Sciatic nerve (tissue), 2 donors: ENCODE measurements at regions not wholly inside any gene's neighbourhood (a gene's known extent, or its start where the extent isn't known, plus 50 kb on each side); places are given as distances from the start of the nearest gene placed in this dataset.

Experiments used
- ATAC-seq: fragments of 200-7000 bp; cut with Tn5 transposase; one replicate; pipeline ENCODE4 v1.9.1; 2020; ENCODE audit warnings: mild to moderate bottlenecking, moderate library complexity
- DNase-seq: peaks from one replicate; pipeline ENCODE4 v3.0.0-alpha.2; 2020; ENCODE audit warnings: low spot score
- intact Hi-C: fragments of 100-400 bp; cut with DNase I; formaldehyde crosslinking; loops from one replicate; pipeline ENCODE4 v1.14.2; 2022
- donor health status: DM: no; HTN: no; CAD: no.
- donor health status: DM: no; HTN: no; CAD: no.

GRCh38 chr7:115133248-115133647 lies 211.4 kb downstream of the MDFIC start:
- intact Hi-C loops, result no loop called here
- ATAC-seq, result no peak
- no peak for DNase-seq

DNA sequence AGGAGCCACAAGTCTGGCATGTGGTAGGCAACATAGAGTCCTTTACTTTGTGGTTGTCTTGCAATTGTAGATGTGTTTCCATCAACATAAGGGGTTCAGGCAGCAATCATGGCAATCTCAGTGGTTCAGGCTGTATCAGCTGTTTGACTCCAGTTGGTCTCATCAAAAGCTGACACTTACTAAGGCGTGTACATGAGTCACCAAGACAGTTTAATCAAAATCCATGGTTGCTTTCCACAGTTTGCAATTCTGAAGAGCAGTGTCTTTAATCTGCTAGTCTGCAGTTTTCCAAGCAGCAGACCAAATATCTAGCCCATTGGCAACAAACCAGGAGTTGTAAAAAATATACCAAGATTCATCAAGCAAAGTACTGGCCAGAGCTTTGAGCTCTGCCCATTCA lies 210.2 kb downstream of the MDFIC start:
- intact Hi-C loops, result no loop called here

DNA sequence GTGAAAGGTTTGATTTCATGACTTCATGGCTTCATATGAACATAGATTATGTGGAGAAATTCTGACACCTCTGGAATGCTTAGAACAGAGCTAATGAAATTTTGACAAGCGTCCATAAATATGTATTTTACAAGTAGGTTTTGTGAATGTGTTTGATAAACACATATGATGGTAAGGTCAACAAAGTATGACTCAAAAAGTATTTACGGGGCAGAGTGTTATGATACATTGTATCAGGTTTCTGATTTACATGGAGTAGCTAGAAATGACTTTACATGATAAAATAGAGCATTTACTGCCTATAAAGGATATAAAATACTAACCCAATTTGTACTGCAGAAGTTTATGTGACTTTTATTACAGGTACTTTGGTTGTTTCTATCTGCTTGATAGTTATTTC lies 206.3 kb downstream of the MDFIC start:
- intact Hi-C loops, result no loop called here
- no peak for ATAC-seq

More for the DNA sequence above, 210.2 kb downstream of the MDFIC start:
- no peak for ATAC-seq
- DNase-seq, result no peak

DNA sequence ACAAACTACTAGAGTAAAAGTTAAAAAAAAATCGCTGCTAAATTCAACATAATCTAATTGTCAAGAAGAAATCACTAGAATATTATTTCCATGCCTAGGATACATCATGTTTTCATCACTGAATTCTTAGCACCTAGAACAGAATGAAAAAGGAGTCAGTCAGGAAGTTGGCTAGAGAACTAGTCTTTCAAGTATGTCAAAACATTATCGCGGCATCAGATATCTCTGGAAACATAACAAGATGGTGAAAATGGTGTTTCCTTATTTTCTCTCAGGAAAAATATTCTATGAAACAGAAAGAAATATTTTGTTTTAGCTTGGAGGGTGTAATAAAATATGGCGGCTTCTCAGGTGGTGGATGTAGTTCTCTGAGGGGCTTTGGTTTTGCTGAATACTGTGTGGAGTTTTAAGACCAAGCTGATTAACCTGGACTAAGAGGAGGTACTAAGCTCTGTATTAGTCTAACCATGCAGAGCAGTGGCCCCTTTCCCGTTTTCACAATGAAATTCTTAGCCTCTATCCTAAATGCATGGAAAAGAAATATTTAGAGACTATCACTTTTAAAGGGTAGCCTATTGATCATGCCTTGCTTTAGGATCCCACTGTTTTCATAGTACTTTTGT lies 205.6 kb downstream of the MDFIC start:
- DNase-seq (no peak), ATAC-seq (no peak)
- intact Hi-C loops, result no loop called here

More for the DNA sequence above, 206.3 kb downstream of the MDFIC start:
- DNase-seq, result no peak

DNA sequence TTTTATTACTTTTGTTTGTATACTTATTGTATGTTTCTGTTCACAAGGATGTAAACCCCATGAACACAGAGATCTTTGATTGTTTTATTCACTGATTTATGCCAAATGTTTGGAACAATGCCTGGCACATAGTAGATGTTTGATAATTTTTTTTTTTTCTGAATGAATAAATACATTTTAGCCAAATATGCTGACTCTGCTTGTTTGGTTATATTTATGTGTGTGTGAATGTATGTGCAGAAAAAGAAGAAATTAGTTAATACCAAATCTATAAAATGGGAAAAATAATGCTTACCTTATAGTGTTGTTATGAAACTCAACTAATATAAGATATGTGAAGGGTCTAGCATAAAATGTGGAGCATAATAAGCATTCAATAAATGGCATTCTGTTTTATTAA lies 203.9 kb downstream of the MDFIC start:
- intact Hi-C loops, result no loop called here
- no peak for DNase-seq
- no peak for ATAC-seq

DNA sequence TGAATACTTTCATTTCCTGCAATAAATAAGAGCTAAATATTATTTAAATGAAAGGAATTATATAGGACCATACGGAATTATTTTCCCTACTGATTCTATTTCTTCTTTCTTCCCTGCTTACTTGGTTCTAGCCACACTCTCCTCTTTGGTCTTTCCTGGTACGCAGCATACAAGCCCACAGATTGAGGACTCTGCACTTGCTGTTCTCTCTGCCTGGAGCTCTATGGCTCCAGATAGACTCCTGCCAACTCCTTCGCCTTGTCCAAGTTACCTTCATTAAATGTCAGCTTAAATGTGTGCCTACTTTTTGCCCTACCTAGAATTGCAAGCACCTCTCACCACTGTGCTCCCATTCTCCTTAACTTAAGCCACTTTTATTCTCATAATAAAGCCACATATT lies 203.4 kb downstream of the MDFIC start:
- no peak for ATAC-seq
- no peak for DNase-seq
- intact Hi-C loops, result no loop called here

GRCh38 chr7:115124409-115124939 lies 202.6 kb downstream of the MDFIC start:
- no peak for ATAC-seq
- DNase-seq, result no peak
- intact Hi-C loops, result no loop called here

DNA sequence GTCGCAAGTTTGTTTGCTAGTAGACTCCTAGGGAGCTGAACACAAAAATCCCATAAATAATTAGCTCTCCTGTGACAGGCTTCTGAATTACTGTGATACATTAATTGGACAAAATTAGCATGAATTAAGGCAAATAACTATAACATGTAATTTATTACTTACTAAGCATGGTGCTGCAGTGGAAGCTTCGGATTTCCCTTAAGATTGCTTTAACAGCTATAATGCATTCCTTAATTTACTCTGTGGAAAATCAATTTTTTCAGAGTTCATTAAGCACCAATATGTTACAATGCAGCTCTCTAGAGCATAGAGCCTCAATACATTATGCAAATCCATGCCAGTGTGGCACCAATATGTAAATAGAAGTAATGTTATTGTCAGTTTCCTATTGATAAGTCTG lies 201.5 kb downstream of the MDFIC start:
- DNase-seq (no peak), ATAC-seq (no peak)
- intact Hi-C loops, result no loop called here

DNA sequence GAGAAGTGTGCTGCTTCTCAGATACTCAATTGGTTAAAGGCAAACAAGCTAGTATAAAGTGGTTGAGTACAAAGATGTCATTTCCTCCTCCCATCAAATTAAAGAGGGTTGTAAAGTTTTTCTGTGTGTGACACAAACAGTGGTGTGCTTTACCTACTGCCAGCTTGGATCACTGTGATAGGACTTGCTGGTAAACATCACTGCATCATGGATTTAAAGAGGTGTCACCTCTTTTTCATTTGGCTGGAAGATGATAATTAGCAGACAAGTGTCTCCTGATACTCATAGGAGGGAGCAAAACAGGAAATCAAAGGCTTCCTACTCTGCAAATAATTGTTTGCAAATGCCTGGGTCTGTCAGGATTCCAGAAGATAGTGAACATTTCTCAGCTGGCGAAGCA lies 200.5 kb downstream of the MDFIC start:
- no peak for DNase-seq
- no peak for ATAC-seq
- intact Hi-C loops, result no loop called here

DNA sequence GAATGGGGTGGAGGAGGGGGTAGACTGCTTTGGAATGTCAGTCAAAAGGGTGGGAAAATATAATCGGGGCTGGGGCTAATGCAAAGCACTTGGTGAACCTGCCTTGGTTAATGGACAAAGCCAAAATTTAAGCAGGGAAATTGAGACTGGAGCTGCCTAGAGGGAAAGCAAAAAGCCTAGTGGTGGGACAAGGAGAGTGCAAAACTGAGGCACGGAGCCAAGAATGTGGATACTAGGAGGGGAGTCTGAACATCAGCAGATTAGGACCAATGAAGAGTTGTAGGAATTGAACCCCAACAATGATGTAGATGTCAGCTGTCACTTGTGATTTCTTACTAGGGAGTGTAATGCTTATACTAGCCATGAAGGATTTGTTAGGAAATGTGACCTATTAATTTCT lies 195.9 kb downstream of the MDFIC start:
- intact Hi-C loops, result no loop called here
- no peak for DNase-seq
- no peak for ATAC-seq

- ATAC-seq (no peak), DNase-seq (no peak)
- intact Hi-C loops, result no loop called here
These were observed 195.2 kb downstream of the MDFIC start for GRCh38 chr7:115116773-115117715.

DNA sequence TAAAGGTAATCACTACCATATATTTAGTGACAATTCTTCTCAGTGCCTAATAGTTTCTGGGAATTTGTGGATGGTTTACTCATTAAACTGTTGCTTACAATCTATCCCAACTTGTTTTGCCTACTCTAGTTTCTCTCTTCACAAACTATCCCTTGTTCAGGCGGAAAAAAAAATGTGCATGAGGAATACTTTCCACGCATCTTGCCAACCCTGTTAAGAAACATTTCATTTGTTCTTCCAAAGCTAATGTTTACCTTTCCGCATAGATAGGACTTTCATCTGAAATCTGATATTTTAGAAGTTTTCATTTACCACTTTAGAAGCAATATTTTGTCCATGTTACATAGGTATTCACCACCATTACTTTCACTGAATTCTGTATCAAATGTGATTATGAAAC lies 191.9 kb downstream of the MDFIC start:
- intact Hi-C loops, result no loop called here
- peak; percentile 91 for ATAC-seq
- no peak for DNase-seq

GRCh38 chr7:115113131-115113530 lies 191.2 kb downstream of the MDFIC start:
- no peak for ATAC-seq
- intact Hi-C loops, result no loop called here

DNA sequence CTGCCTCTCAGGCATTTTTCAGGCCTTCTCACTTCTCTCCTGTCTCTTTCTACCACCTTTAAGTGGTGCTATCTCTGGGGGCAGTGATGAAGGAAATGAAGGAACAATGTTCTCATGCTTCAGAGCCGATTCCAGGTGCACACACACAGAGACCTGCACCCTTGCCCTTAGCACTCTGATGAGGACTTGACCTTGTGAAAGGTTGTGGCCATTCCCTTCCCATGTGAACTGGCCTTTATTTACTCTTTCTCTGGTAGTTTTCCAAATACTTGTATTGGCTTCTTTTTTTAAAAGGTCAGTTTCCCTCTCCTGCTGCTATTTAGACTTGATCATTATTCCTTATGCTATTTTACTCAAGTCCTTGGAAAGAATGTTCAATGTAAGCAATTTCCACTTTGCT lies 188.6 kb downstream of the MDFIC start:
- DNase-seq (no peak), ATAC-seq (peak; percentile 69)
- intact Hi-C loops, result no loop called here

More at GRCh38 chr7:115113131-115113530, 191.2 kb downstream of the MDFIC start:
- DNase-seq, result no peak

DNA sequence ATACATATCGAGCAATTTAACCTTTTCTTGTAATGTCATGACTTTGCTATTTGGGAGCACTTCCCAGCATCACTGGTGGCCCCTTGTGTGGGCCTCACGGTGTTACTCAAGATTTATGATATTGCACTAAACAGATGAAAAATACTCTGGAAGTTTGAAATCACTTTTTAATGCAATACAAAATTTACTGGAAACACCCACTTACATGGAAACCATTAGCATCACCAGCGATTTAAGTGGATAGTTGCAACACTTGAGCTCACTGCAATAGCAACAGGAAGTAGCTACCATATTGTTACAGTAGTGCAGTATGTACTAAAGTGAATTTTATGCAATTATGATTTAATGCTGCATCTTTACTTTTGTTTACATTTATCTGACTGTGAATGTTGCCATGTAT lies 184.4 kb downstream of the MDFIC start:
- intact Hi-C loops, result no loop called here
- no peak for DNase-seq
- ATAC-seq, result no peak

DNA sequence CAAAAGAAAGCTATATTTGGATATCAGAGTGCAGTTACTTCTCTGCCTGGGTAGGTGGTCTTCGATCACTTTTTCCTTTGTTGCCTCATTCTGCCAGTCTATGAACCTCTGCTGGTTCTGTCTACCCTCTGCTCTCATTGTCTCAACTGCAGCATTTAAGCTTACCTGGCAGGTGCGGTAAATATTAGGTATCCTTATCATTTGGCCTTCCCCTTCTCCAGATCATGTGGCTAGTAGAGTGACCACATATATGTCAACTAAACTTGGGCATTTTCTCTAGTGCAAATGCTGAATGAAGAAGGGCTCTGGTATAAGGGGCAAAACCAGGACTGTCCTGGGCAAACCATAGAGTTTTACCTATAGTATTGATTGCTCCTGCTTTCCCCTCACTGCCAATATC lies 180.8 kb downstream of the MDFIC start:
- DNase-seq (no peak), ATAC-seq (no peak)
- intact Hi-C loops, result no loop called here

- ATAC-seq (no peak), DNase-seq (no peak)
- intact Hi-C loops, result no loop called here
These were observed 179.3 kb downstream of the MDFIC start for GRCh38 chr7:115101199-115101598.

- ATAC-seq, result peak; percentile 52
- intact Hi-C loops, result no loop called here
- no peak for DNase-seq
These were observed 178.0 kb downstream of the MDFIC start for GRCh38 chr7:115099906-115100305.

DNA sequence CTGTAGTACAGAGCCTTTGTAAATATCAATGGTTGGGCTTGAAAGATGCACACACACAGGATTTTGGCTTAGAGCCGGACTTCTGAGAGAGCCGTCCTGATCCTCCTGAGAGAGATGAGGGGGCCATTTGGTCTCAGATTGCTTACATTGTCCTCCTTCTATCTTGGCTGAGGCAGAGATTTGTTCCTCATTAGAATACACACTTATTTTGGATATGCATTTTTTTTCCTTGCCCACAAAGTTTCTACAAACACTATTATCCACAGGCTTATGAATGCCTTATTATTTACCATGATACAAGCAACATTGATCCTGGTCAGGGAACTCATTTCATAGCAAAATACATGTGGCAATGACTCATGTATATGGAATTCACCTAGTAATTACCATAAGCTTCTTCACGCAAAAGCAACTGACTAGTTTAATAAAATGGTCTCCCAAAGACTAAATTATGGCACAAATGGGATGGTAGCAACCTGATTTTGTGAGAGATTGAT lies 175.3 kb downstream of the MDFIC start:
- no peak for ATAC-seq
- DNase-seq, result no peak
- intact Hi-C loops, result no loop called here

GRCh38 chr7:115096262-115096661 lies 174.4 kb downstream of the MDFIC start:
- no peak for ATAC-seq
- intact Hi-C loops, result no loop called here
- no peak for DNase-seq
